ENCODE measurements at regions not wholly inside any gene's neighbourhood (a gene's known extent, or its start where the extent isn't known, plus 50 kb on each side); places are given as distances from the start of the nearest gene placed in this dataset.

GRCh38 chr6:84414531-84414930 lies 187.1 kb upstream of the CEP162 start:
- DNase-seq, result no peak

GRCh38 chr6:84411060-84411629 lies 183.7 kb upstream of the CEP162 start:
- DNase-seq, result no peak

DNA sequence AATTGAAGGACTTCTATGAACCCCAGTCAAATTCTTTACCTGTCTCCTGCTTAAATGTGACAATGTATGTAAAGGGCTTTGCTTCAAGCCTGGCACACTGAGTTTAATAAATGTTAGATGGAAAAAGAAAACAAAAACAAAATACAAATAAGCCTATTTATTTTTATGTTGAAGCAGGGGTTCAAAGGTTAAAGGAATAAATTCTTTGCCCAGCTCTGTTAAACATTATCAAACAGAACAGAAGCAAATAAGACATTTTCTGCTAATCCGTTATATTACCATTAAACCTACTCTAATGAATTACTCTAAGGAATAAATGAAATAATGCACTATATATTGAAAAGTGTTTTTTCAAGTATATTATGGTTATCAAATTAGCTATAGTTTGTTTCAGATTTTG lies 182.5 kb upstream of the CEP162 start:
- DNase-seq, result no peak

- no peak for DNase-seq
Observed at GRCh38 chr6:84408028-84408427, 180.6 kb upstream of the CEP162 start.

- no peak for DNase-seq
Observed at GRCh38 chr6:84403545-84403944, 176.1 kb upstream of the CEP162 start.

GRCh38 chr6:84399003-84399402 lies 171.6 kb upstream of the CEP162 start:
- DNase-seq, result no peak

GRCh38 chr6:84392261-84392660 lies 164.8 kb upstream of the CEP162 start:
- DNase-seq, result peak; percentile 42

- DNase-seq, result no peak
Observed at GRCh38 chr6:84390851-84391250, 163.4 kb upstream of the CEP162 start.

DNA sequence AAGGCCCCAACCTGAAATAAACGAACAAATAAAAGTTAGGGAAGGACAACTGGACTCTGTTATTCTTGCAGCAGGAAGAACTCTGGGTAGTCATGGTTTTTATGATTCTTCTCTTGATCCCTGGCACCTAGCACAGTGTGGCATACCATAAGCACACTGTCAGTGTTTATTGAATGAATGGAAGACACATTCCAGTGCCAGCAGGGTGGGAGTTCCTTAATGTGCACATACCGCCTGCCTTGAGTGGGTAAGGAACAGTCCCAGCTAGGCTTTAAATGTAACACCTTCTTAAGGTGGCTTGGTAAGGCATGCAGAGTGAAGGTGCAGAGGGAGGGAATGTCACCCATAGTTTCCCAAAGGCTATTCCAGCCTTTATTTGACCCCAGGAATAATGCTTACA lies 162.9 kb upstream of the CEP162 start:
- DNase-seq, result no peak

GRCh38 chr6:84379142-84379541 lies 151.7 kb upstream of the CEP162 start:
- no peak for DNase-seq

DNA sequence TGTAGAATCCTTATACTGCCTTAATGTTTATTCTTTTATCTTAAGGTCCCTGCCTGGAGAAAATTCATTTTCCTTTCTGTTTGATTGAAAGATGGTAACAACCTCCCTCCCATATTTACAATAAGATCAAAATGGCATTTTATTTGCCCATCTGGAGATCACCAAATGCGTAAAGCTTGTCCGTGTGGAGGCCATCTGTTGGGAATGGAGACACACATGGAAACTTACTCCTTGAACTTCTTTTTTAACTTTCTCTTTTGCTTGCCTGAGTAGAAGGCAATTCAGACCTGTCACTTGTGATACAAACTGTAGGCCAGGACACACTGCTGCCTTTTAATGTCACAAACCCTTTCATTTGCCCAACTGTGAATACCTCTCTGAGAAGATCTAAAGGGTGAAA lies 144.8 kb upstream of the CEP162 start:
- no peak for DNase-seq

GRCh38 chr6:84371681-84372080 lies 144.2 kb upstream of the CEP162 start:
- no peak for DNase-seq

- no peak for DNase-seq
Observed at GRCh38 chr6:84362193-84362821, 134.9 kb upstream of the CEP162 start.

DNA sequence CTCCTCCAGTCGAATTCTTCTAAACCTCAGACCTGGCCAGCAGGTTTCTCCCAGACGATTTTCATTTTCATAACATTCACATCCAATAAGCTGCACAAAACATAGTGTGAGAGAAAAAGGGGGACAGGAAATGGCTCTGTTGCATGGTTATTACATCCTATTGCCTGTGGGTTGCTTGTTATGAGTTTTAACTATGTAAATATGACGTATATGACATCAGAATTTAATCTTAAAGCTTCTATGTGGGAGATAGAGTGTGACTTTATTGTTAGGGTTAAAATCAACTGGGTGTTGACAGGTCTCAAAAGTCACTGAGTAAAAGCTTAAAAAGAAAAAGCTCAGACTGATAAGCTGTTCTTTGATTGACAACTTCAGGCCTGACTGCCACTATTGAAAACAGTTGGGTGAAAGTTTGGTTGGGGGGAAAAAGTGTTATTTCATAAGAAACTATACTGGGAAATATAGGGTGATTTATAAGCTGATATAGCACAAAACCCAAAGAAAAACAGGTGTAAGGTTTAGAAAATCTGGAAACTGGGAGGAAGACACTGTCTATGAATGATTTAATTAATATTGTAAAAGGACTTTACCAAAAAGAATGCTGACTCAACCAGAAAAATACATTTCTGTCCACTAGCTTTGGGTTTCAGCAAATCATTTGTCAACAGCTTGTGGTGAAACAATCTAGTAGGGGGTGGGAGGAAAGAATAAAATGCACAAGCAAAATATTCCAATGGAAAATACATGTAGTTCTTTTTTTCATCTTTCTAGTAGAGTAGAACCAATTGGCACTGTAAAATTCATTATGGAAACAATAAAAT lies 134.1 kb upstream of the CEP162 start:
- peak; percentile 21 for DNase-seq

GRCh38 chr6:84360039-84360438 lies 132.6 kb upstream of the CEP162 start:
- DNase-seq, result no peak

DNA sequence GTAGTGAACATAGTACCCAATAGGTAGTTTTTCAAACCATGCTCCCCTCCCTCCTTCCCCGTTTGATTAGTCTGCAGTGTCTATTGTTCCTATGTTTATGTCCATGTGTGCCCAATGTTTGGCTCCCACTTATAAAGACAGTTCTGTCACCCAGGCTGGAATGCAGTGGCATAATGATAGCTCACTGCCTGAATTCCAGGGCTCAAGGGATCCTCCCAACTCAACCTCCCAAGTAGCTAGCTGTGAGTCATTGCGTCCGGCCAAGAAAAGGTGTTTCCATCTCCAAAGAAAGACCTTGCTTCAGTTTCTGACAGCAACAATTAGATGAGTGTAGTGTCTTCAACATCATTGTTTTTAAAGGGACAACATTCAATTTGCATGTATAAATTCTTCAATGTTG lies 131.1 kb upstream of the CEP162 start:
- no peak for DNase-seq

- DNase-seq, result no peak
Observed at GRCh38 chr6:84357631-84358030, 130.2 kb upstream of the CEP162 start.

GRCh38 chr6:84356907-84357306 lies 129.5 kb upstream of the CEP162 start:
- DNase-seq, result no peak

GRCh38 chr6:84353459-84354423 lies 126.3 kb upstream of the CEP162 start:
- no peak for DNase-seq

- no peak for DNase-seq
Observed at GRCh38 chr6:84350397-84350796, 123.0 kb upstream of the CEP162 start.

- DNase-seq, result no peak
Observed at GRCh38 chr6:84349542-84349941, 122.1 kb upstream of the CEP162 start.

- no peak for DNase-seq
Observed at GRCh38 chr6:84348801-84349200, 121.4 kb upstream of the CEP162 start.

DNA sequence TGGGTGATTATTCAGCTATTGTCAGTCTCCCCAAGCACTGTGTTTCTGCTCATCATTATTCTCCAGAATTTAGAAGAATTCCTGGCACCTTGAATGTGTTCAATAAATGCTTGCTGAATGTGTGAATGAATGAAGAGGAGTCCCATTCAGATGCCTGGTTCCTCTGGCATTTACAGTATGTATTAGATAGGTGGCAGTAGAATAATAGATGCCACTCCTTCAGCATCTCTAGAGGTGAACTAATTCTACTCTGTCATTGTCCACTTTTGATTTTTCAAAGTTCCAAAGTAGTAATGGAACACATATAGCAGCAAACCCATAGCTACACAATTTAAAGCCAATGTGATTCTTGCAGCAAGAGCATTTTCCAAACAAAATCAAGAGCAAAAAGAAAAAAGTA lies 118.9 kb upstream of the CEP162 start:
- DNase-seq, result no peak

Data from eye (tissue), 1 donor.